KOPT-K1 (cell line): ENCODE measurements at regions not wholly inside any gene's neighbourhood (a gene's known extent, or its start where the extent isn't known, plus 50 kb on each side); places are given as distances from the start of the nearest gene placed in this dataset.
"Not testable (repeated sequence)": the region's sequence is repeated elsewhere in the genome, so short reads cannot be mapped to it uniquely, and the experiment has no call there.

ENCODE experiments used
- H3K27ac ChIP-seq: fragments of 200-600 bp; sonication (generic); 2 replicates; pipeline ENCODE4 v1.5.1; 2016; ENCODE audit warnings: antibody characterized with exemption, mild to moderate bottlenecking, low read depth, low read length; ENCODE audit not compliant: poor library complexity, severe bottlenecking
- H3K36me3 ChIP-seq: fragments of 200-600 bp; sonication (generic); 2 replicates; pipeline ENCODE4 v1.5.1; 2017; ENCODE audit warnings: antibody characterized with exemption, mild to moderate bottlenecking, low read length, moderate library complexity; ENCODE audit not compliant: insufficient read depth
- H3K9me3 ChIP-seq: fragments of 200-600 bp; sonication (generic); 2 replicates; pipeline ENCODE4 v1.5.1; 2017; ENCODE audit warnings: antibody characterized with exemption, low read length, mild to moderate bottlenecking; ENCODE audit not compliant: insufficient read depth, poor library complexity, severe bottlenecking

- Histone ChIP-seq H3K9me3 (no peaks in the 10 kb centered on the region), H3K27ac (no peak overlapping the region), H3K36me3 (no peaks in the 10 kb centered on the region)
Measured at GRCh38 chr1:190832511-190832910, 354.8 kb upstream of the BRINP3 start.

DNA sequence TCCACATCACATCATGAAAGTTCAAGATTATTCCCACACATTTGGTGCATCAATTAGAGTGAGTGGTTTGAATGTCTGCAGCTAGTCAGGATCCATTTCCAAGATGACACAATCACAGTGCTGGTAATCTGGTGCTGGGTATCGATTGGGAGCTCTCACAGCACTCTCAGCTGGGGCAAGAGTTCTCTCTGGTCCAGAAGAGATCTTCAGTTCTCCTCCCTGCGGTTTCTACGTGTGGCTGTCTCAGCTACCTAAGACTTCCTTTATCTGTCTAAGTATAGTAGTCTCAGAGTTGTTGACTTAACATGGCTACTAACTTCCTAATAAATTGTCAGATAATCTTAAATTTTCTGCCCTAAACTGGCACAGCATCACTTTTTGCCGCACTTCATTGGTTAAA, 358.0 kb upstream of the BRINP3 start:
- Histone ChIP-seq H3K27ac (no peak overlapping the region), H3K9me3 (no peaks in the 10 kb centered on the region), H3K36me3 (no peaks in the 10 kb centered on the region)

DNA sequence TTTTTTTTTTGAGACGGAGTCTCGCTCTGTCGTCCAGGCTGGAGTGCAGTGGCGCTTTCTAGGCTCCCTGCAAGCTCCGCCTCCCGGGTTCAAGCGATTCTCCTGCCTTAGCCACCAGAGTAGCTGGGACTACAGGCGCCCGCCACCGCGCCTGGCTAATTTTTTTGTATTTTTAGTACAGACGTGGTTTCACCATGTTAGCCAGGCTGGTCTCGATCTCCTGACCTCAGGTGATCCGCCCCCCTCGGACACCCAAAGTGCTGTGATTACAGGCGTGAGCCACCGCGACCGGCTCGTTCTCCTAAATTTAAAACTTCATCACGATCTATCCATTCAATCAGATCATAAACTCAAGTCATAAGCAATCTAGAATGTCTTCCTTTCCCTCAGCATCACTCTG, 359.5 kb upstream of the BRINP3 start:
- not testable (repeated sequence) for H3K9me3 ChIP-seq, H3K36me3 ChIP-seq, H3K27ac ChIP-seq

GRCh38 chr1:190837888-190838287, 360.2 kb upstream of the BRINP3 start:
- H3K27ac ChIP-seq: no peak overlapping the region
- H3K36me3 ChIP-seq: no peaks in the 10 kb centered on the region
- no peaks in the 10 kb centered on the region for H3K9me3 ChIP-seq

GRCh38 chr1:190847166-190847565, 369.5 kb upstream of the BRINP3 start:
- Histone ChIP-seq H3K36me3 (no peaks in the 10 kb centered on the region), H3K27ac (no peak overlapping the region), H3K9me3 (no peaks in the 10 kb centered on the region)

GRCh38 chr1:190849346-190849745, 371.7 kb upstream of the BRINP3 start:
- Histone ChIP-seq H3K36me3 (no peaks in the 10 kb centered on the region), H3K27ac (no peak overlapping the region), H3K9me3 (no peaks in the 10 kb centered on the region)

GRCh38 chr1:190852611-190853010, 374.9 kb upstream of the BRINP3 start:
- no peak overlapping the region for H3K27ac ChIP-seq
- no peaks in the 10 kb centered on the region for H3K9me3 ChIP-seq
- no peaks in the 10 kb centered on the region for H3K36me3 ChIP-seq

GRCh38 chr1:190858140-190858539, 380.5 kb upstream of the BRINP3 start:
- H3K27ac ChIP-seq: no peak overlapping the region
- no peaks in the 10 kb centered on the region for H3K9me3 ChIP-seq
- no peaks in the 10 kb centered on the region for H3K36me3 ChIP-seq

GRCh38 chr1:190864013-190864641, 386.5 kb upstream of the BRINP3 start:
- Histone ChIP-seq H3K9me3 (no peaks in the 10 kb centered on the region), H3K36me3 (no peaks in the 10 kb centered on the region), H3K27ac (no peak overlapping the region)

DNA sequence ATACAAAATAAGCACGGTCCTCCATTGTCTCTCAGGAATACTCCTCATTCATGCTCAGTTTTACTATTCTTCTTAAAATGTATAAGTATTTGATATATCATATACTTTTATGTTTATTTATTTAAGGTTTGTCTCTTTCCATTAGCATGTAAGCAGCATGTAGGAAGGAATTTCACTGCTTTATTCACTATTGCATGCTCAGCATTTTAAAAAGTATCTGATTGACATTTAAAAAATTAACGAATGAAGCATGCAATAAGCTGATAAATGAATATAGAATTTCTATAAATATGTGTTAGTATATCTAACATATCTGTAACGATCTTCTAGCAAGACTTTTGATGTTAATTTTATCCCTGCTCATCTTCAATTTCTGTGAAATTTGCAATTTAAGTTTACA, 402.7 kb upstream of the BRINP3 start:
- no peaks in the 10 kb centered on the region for H3K36me3 ChIP-seq
- H3K27ac ChIP-seq: no peak overlapping the region
- no peaks in the 10 kb centered on the region for H3K9me3 ChIP-seq

- Histone ChIP-seq H3K9me3 (no peaks in the 10 kb centered on the region), H3K36me3 (no peaks in the 10 kb centered on the region), H3K27ac (no peak overlapping the region)
Measured at GRCh38 chr1:190881064-190881463, 403.4 kb upstream of the BRINP3 start.

DNA sequence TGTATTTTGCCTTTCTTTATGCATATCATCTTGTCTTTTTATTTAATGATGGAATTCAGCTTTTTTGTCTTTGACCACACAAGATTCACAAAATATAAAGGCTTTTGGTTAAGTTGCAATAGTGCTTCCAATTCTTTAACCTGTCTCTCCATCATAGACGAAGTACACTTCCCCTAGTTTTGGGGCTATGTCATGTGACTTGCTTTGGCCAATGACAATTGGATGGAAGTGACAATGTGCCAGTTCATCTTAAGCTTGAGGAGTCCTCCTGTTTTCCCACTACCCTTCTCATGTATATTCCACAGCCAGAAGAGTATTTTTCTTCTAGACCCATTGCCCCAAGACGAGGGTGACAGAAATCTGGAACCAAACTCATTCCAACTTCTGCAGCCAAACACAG, 419.6 kb upstream of the BRINP3 start:
- Histone ChIP-seq H3K36me3 (no peaks in the 10 kb centered on the region), H3K27ac (no peak overlapping the region), H3K9me3 (no peaks in the 10 kb centered on the region)

GRCh38 chr1:190904091-190904695, 426.5 kb upstream of the BRINP3 start:
- no peaks in the 10 kb centered on the region for H3K9me3 ChIP-seq
- no peak overlapping the region for H3K27ac ChIP-seq
- H3K36me3 ChIP-seq: no peaks in the 10 kb centered on the region

DNA sequence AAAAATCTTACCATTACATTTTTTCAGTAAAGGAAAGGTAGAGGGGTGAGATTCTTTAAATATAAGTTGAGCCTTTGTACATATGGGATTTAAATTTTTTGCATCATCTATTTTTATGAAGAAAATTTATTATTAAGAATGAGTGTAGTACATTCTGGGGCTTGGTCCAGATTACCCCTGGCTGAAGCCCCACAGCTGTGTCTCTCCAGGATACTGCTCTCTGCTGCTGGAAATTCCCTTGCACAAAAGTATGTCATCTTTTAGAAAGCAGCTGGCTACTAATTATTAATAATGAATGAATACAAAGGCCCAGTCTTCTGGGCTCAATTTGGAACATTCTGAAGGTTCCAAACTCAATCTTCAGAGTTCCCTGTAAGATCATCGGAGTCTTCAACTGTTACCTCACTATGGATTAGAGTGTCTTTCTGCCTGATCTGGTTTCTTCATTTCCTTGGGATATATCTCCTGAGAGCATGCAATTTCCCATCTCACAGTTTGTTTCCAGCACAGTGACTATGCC, 428.6 kb upstream of the BRINP3 start:
- Histone ChIP-seq H3K36me3 (no peaks in the 10 kb centered on the region), H3K9me3 (no peaks in the 10 kb centered on the region), H3K27ac (no peak overlapping the region)

- no peaks in the 10 kb centered on the region for H3K9me3 ChIP-seq
- no peaks in the 10 kb centered on the region for H3K36me3 ChIP-seq
- no peak overlapping the region for H3K27ac ChIP-seq
Measured at GRCh38 chr1:190908246-190908645, 430.6 kb upstream of the BRINP3 start.

DNA sequence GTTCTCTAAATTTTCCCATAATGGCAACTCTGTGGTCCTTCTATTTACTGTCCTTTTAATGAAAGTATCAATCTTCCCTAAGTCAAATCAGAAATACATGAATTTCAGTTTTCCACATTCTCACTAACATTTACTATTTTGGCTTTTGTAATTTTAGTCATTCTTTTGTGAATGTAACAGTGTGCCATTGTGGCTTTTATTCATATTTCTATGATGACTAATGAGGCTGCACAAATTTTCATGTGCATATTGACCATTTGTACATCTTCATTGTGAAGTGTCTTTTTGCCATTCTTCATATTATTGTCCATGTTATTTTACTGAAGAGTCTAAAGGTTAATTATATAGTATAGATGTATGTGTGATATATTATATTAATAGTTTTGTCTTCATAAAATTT, 431.0 kb upstream of the BRINP3 start:
- no peaks in the 10 kb centered on the region for H3K9me3 ChIP-seq
- H3K36me3 ChIP-seq: no peaks in the 10 kb centered on the region
- no peak overlapping the region for H3K27ac ChIP-seq
